ENCODE measurements at regions not wholly inside any gene's neighbourhood (a gene's known extent, or its start where the extent isn't known, plus 50 kb on each side); places are given as distances from the start of the nearest gene placed in this dataset.

GRCh38 chr13:87872813-87873212 is 201.6 kb downstream of the SLITRK5 start:
- TF ChIP-seq CTCF (IDR thresholded peaks at IDR 0.05; ENCODE audit: poor library complexity) (no peak), EZH2 (IDR thresholded peaks at IDR 0.05; ENCODE audit: borderline replicate concordance) (no peak)
